ENCODE measurements at regions not wholly inside any gene's neighbourhood (a gene's known extent, or its start where the extent isn't known, plus 50 kb on each side); places are given as distances from the start of the nearest gene placed in this dataset.

- Mint-ChIP-seq H3K9me3 (no peaks in the 10 kb centered on the region), H3K27ac (ENCODE audit: low read depth) (no peak overlapping the region), H3K4me1 (no peaks in the 10 kb centered on the region), H3K27me3 (peaks cover 6% of the 10 kb centered on the region), H3K4me3 (no peak overlapping the region), H3K36me3 (ENCODE audit: insufficient read depth) (no peaks in the 10 kb centered on the region)
- no peak for ATAC-seq (replicated peaks; ENCODE audit: extremely low read depth, poor library complexity, severe bottlenecking)
- DNase-seq (ENCODE audit: low spot score in 2 of 2), result no peak
These were observed 195.1 kb downstream of the IPO8 start for GRCh38 chr12:30500532-30500931.

- H3K27me3 Mint-ChIP-seq, result peaks cover 5% of the 10 kb centered on the region
- DNase-seq (ENCODE audit: low spot score in 2 of 2) (no peak), ATAC-seq (replicated peaks; ENCODE audit: extremely low read depth, poor library complexity, severe bottlenecking) (no peak)
- H3K4me3 Mint-ChIP-seq, result no peak overlapping the region
- H3K4me1 Mint-ChIP-seq, result no peaks in the 10 kb centered on the region
- H3K9me3 Mint-ChIP-seq, result no peaks in the 10 kb centered on the region
- no peaks in the 10 kb centered on the region for H3K36me3 Mint-ChIP-seq (ENCODE audit: insufficient read depth)
- no peak overlapping the region for H3K27ac Mint-ChIP-seq (ENCODE audit: low read depth)
These were observed 210.3 kb downstream of the IPO8 start for GRCh38 chr12:30485230-30485890.

GRCh38 chr12:30484658-30485057, 211.0 kb downstream of the IPO8 start:
- DNase-seq (ENCODE audit: low spot score in 2 of 2), result no peak
- H3K4me1 Mint-ChIP-seq, result no peaks in the 10 kb centered on the region
- H3K9me3 Mint-ChIP-seq, result no peaks in the 10 kb centered on the region
- ATAC-seq (replicated peaks; ENCODE audit: extremely low read depth, poor library complexity, severe bottlenecking), result no peak
- no peak overlapping the region for H3K27ac Mint-ChIP-seq (ENCODE audit: low read depth)
- H3K27me3 Mint-ChIP-seq, result peaks cover 2% of the 10 kb centered on the region
- no peak overlapping the region for H3K4me3 Mint-ChIP-seq
- H3K36me3 Mint-ChIP-seq (ENCODE audit: insufficient read depth), result no peaks in the 10 kb centered on the region

- Mint-ChIP-seq H3K9me3 (no peaks in the 10 kb centered on the region), H3K4me1 (no peaks in the 10 kb centered on the region), H3K27ac (ENCODE audit: low read depth) (no peak overlapping the region), H3K36me3 (ENCODE audit: insufficient read depth) (no peaks in the 10 kb centered on the region), H3K27me3 (no peaks in the 10 kb centered on the region), H3K4me3 (no peak overlapping the region)
- no peak for DNase-seq (ENCODE audit: low spot score in 2 of 2)
- no peak for ATAC-seq (replicated peaks; ENCODE audit: extremely low read depth, poor library complexity, severe bottlenecking)
These were observed 213.0 kb downstream of the IPO8 start for GRCh38 chr12:30482650-30483049.

- Mint-ChIP-seq H3K4me3 (no peak overlapping the region), H3K27me3 (peaks cover 25% of the 10 kb centered on the region), H3K36me3 (ENCODE audit: insufficient read depth) (no peaks in the 10 kb centered on the region), H3K4me1 (no peaks in the 10 kb centered on the region), H3K9me3 (peaks cover 10% of the 10 kb centered on the region), H3K27ac (ENCODE audit: low read depth) (no peak overlapping the region)
- DNase-seq (ENCODE audit: low spot score in 2 of 2), result no peak
- no peak for ATAC-seq (replicated peaks; ENCODE audit: extremely low read depth, poor library complexity, severe bottlenecking)
These were observed 222.4 kb downstream of the IPO8 start for GRCh38 chr12:30473274-30473673.

GRCh38 chr12:30466093-30466585, 229.5 kb downstream of the IPO8 start:
- H3K4me3 Mint-ChIP-seq, result no peak overlapping the region
- no peak overlapping the region for H3K27ac Mint-ChIP-seq (ENCODE audit: low read depth)
- no peak for DNase-seq (ENCODE audit: low spot score in 2 of 2)
- ATAC-seq (replicated peaks; ENCODE audit: extremely low read depth, poor library complexity, severe bottlenecking), result no peak
- H3K27me3 Mint-ChIP-seq, result no peaks in the 10 kb centered on the region
- H3K9me3 Mint-ChIP-seq, result peaks cover under 1% of the 10 kb centered on the region
- H3K4me1 Mint-ChIP-seq, result no peaks in the 10 kb centered on the region
- no peaks in the 10 kb centered on the region for H3K36me3 Mint-ChIP-seq (ENCODE audit: insufficient read depth)

GRCh38 chr12:30463636-30464035, 232.0 kb downstream of the IPO8 start:
- no peaks in the 10 kb centered on the region for H3K27me3 Mint-ChIP-seq
- ATAC-seq (replicated peaks; ENCODE audit: extremely low read depth, poor library complexity, severe bottlenecking) (no peak), DNase-seq (ENCODE audit: low spot score in 2 of 2) (no peak)
- no peak overlapping the region for H3K4me3 Mint-ChIP-seq
- no peaks in the 10 kb centered on the region for H3K36me3 Mint-ChIP-seq (ENCODE audit: insufficient read depth)
- H3K9me3 Mint-ChIP-seq, result no peaks in the 10 kb centered on the region
- no peaks in the 10 kb centered on the region for H3K4me1 Mint-ChIP-seq
- no peak overlapping the region for H3K27ac Mint-ChIP-seq (ENCODE audit: low read depth)

- Mint-ChIP-seq H3K27me3 (no peaks in the 10 kb centered on the region), H3K27ac (ENCODE audit: low read depth) (no peak overlapping the region), H3K4me1 (no peaks in the 10 kb centered on the region), H3K4me3 (no peak overlapping the region), H3K36me3 (ENCODE audit: insufficient read depth) (no peaks in the 10 kb centered on the region), H3K9me3 (peaks cover 5% of the 10 kb centered on the region)
- no peak for ATAC-seq (replicated peaks; ENCODE audit: extremely low read depth, poor library complexity, severe bottlenecking)
- DNase-seq (ENCODE audit: low spot score in 2 of 2), result no peak
These were observed 233.4 kb downstream of the IPO8 start for GRCh38 chr12:30462249-30462648.

GRCh38 chr12:30461026-30461615, 234.5 kb downstream of the IPO8 start:
- no peak for ATAC-seq (replicated peaks; ENCODE audit: extremely low read depth, poor library complexity, severe bottlenecking)
- Mint-ChIP-seq H3K27me3 (no peaks in the 10 kb centered on the region), H3K4me3 (no peak overlapping the region), H3K27ac (ENCODE audit: low read depth) (no peak overlapping the region), H3K4me1 (no peaks in the 10 kb centered on the region), H3K9me3 (peaks cover 5% of the 10 kb centered on the region), H3K36me3 (ENCODE audit: insufficient read depth) (no peaks in the 10 kb centered on the region)
- DNase-seq (ENCODE audit: low spot score in 2 of 2), result no peak

GRCh38 chr12:30458453-30458852, 237.2 kb downstream of the IPO8 start:
- Mint-ChIP-seq H3K4me1 (no peaks in the 10 kb centered on the region), H3K27ac (ENCODE audit: low read depth) (no peak overlapping the region), H3K36me3 (ENCODE audit: insufficient read depth) (no peaks in the 10 kb centered on the region), H3K9me3 (peaks cover 5% of the 10 kb centered on the region), H3K4me3 (no peak overlapping the region), H3K27me3 (no peaks in the 10 kb centered on the region)
- DNase-seq (ENCODE audit: low spot score in 2 of 2) (no peak), ATAC-seq (replicated peaks; ENCODE audit: extremely low read depth, poor library complexity, severe bottlenecking) (no peak)

GRCh38 chr12:30457621-30458289, 237.9 kb downstream of the IPO8 start:
- Mint-ChIP-seq H3K4me3 (no peak overlapping the region), H3K9me3 (peaks cover 5% of the 10 kb centered on the region), H3K27me3 (no peaks in the 10 kb centered on the region), H3K4me1 (no peaks in the 10 kb centered on the region), H3K36me3 (ENCODE audit: insufficient read depth) (no peaks in the 10 kb centered on the region), H3K27ac (ENCODE audit: low read depth) (no peak overlapping the region)
- ATAC-seq (replicated peaks; ENCODE audit: extremely low read depth, poor library complexity, severe bottlenecking) (no peak), DNase-seq (ENCODE audit: low spot score in 2 of 2) (no peak)

GRCh38 chr12:30450872-30451271, 244.8 kb downstream of the IPO8 start:
- H3K4me3 Mint-ChIP-seq, result no peak overlapping the region
- no peaks in the 10 kb centered on the region for H3K27me3 Mint-ChIP-seq
- peaks cover 10% of the 10 kb centered on the region for H3K9me3 Mint-ChIP-seq
- DNase-seq (ENCODE audit: low spot score in 2 of 2) (no peak), ATAC-seq (replicated peaks; ENCODE audit: extremely low read depth, poor library complexity, severe bottlenecking) (no peak)
- H3K27ac Mint-ChIP-seq (ENCODE audit: low read depth), result no peak overlapping the region
- no peaks in the 10 kb centered on the region for H3K36me3 Mint-ChIP-seq (ENCODE audit: insufficient read depth)
- H3K4me1 Mint-ChIP-seq, result no peaks in the 10 kb centered on the region

GRCh38 chr12:30450226-30450625, 245.4 kb downstream of the IPO8 start:
- DNase-seq (ENCODE audit: low spot score in 2 of 2) (no peak), ATAC-seq (replicated peaks; ENCODE audit: extremely low read depth, poor library complexity, severe bottlenecking) (no peak)
- Mint-ChIP-seq H3K27me3 (no peaks in the 10 kb centered on the region), H3K4me1 (no peaks in the 10 kb centered on the region), H3K9me3 (peaks cover 10% of the 10 kb centered on the region), H3K4me3 (no peak overlapping the region), H3K36me3 (ENCODE audit: insufficient read depth) (no peaks in the 10 kb centered on the region), H3K27ac (ENCODE audit: low read depth) (no peak overlapping the region)
